ENCODE measurements at regions not wholly inside any gene's neighbourhood (a gene's known extent, or its start where the extent isn't known, plus 50 kb on each side); places are given as distances from the start of the nearest gene placed in this dataset.

DNA sequence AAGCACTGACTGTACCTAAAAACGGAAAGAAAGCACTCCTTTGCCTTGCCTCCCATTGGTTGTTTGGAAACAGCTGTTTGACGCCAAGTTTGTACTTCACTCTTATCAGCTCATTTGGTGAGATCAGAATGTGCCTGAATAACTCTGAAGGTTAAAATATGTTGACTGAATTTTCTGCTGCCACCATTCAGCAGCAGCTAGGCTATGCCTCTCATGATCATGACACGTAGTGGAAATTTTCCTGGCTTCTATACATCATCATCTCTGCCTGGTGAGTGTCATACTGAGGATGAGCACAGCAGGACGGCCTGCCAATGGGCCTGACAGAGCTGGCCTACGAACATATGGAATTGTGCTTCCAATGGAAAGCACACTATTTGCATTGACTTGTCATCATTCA lies 704.9 kb upstream of the CITED2 start:
- TF ChIP-seq, protein P1, sequence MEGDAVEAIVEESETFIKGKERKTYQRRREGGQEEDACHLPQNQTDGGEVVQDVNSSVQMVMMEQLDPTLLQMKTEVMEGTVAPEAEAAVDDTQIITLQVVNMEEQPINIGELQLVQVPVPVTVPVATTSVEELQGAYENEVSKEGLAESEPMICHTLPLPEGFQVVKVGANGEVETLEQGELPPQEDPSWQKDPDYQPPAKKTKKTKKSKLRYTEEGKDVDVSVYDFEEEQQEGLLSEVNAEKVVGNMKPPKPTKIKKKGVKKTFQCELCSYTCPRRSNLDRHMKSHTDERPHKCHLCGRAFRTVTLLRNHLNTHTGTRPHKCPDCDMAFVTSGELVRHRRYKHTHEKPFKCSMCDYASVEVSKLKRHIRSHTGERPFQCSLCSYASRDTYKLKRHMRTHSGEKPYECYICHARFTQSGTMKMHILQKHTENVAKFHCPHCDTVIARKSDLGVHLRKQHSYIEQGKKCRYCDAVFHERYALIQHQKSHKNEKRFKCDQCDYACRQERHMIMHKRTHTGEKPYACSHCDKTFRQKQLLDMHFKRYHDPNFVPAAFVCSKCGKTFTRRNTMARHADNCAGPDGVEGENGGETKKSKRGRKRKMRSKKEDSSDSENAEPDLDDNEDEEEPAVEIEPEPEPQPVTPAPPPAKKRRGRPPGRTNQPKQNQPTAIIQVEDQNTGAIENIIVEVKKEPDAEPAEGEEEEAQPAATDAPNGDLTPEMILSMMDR (IDR thresholded peaks at IDR 0.05): no peak
- no peak for TF ChIP-seq ZFX (IDR thresholded peaks at IDR 0.05; ENCODE audit: borderline replicate concordance)
